NCI-H1436 treated with DMSO at 0.1 percent for 48 hours (cell line): ENCODE measurements at regions not wholly inside any gene's neighbourhood (a gene's known extent, or its start where the extent isn't known, plus 50 kb on each side); places are given as distances from the start of the nearest gene placed in this dataset.
"Not testable (repeated sequence)": the region's sequence is repeated elsewhere in the genome, so short reads cannot be mapped to it uniquely, and the experiment has no call there.

ENCODE experiments used
- DNase-seq: peaks from one replicate; lab custom pipeline; 2025; lab: John Stamatoyannopoulos, UW

DNA sequence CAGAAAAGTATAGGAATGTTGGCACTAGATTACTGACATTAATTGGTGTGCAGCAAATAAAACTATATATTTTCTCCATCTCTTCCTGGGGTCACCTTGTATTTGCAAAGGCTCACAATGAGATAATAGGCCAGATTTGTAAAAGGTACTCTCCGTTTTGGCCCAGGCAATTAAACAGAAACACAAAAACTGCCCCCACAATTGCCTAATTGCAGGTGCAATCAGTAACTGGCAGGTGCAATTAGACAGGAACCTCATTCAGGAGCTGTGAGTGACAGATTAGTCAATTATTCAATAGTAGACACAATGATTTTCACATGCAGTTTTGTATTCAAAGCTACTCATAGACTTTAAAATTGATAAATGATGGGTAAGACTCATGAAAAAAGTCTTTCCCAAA, 451.4 kb upstream of the ID2 start:
- no peak for DNase-seq

DNA sequence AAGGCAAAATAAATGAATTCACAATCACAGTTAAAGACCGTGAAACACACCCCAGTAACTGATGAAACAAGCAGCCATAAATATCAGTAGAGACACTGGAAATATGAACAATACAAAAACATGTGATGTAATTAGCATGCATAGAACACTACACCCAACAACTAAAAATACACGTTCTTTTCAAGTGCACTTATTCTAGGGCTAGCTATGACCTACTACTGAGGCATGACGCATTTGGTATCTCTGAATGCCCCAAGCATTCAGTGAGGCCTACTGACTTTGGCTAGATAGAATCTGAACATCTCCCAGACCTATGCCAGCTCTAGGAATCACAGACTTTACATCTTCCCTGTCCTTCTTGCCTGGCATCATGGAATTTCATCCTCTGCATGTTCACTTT, 450.0 kb upstream of the ID2 start:
- DNase-seq = no peak

DNA sequence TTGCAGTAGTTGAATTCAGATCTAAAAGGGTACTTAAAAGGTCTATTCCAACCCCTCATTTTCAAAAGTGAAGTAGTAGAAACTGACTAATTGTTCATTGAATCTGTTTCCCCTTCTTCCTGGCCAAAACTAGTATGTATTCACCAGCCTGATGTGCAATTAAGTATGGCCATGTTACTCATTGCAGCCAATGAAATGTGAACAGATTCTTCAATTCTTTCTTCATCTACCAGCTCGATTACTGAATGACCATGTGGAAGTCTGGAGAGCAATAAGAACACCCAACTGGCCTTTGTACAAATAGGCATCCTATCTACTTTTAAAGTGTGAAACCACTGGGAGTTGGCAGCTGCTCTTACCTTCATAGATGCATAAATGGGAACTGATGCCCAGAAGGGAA, 449.0 kb upstream of the ID2 start:
- no peak for DNase-seq

DNA sequence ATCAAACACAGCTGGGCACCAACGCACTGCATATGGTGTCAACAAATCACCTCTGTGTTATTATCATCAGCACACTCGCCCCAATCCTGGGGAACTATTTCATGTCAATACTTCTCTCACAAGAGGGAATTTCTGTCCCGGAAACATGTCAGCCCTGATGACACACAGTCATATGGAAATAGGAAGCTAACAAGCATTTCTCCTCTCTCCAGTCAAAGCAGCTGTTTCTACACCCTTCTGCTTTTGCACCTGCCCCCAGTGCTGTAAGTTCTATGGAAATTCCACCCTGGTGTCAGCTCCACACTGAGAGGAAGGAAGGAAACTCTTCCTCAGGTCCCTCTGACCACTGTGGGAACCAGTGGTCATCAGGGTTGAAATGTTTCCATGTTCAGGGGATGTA, 447.6 kb upstream of the ID2 start:
- DNase-seq = no peak

- no peak for DNase-seq
Measured at GRCh38 chr2:8234757-8235374, 447.0 kb upstream of the ID2 start.

- no peak for DNase-seq
Measured at GRCh38 chr2:8235419-8235818, 446.4 kb upstream of the ID2 start.

DNA sequence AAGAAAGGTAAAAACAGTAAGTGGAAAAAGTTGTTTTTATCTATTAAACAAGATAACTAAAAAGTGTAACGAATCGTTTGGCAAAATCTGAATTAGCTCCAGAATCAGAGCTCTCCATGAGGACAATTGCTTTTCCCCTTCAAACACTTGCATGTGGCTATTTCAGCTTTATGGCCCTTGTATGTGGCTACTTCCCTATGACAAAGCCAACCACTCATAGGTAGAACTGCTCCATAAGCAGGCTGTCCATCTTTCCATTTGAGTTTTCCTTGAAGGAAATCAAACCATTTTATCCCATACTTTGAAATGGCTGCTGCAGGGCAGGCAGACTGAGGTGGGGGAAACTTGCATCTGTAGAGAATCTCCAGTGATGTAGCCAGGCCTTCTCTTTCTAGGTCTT, 445.5 kb upstream of the ID2 start:
- no peak for DNase-seq

- DNase-seq = no peak
Measured at GRCh38 chr2:8238521-8239230, 443.2 kb upstream of the ID2 start.

DNA sequence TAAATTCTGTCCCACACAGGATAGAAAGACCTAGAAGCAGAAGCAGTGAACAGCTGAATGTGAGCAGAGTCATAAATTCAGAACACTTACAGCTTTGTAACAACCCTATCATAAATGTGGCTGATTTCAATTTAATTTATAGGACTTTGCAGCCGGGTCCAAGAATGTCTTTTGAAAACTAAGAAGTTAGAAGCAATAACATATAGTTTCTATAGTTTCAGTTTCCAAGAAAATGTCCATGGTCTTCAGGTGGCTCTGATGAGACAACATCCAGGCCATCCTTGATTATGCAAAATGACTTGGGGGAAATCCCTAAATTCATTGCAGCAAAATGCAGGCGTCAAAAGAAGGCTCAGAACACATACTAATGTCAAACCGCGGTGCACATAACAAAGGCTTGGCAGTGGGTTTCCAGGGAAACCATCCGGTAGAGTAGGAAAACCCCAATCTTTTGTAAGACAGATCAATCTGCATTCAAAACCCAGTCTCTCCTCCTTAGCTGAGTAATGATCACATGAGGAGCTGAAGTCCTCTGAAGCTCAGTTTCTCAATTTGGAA, 442.2 kb upstream of the ID2 start:
- no peak for DNase-seq

DNA sequence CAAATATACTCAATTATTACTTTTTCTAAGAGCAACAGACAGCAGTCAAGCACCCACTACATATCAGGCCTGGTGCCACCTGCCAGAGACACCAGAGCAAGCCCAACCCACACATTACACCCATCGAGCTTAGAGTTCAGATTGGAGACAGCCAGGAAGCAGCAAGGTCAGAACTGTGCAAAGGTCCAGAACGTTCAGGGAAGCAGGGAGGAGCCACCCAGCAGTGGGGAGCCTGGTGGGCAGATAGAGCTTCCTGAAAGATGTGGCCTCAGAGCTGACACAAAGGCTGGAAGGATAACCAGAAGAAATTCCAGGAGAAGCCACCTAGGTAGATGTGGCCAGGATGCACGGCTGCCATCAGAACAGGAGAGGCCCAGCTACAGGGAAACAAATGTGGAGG, 440.5 kb upstream of the ID2 start:
- DNase-seq = no peak

DNA sequence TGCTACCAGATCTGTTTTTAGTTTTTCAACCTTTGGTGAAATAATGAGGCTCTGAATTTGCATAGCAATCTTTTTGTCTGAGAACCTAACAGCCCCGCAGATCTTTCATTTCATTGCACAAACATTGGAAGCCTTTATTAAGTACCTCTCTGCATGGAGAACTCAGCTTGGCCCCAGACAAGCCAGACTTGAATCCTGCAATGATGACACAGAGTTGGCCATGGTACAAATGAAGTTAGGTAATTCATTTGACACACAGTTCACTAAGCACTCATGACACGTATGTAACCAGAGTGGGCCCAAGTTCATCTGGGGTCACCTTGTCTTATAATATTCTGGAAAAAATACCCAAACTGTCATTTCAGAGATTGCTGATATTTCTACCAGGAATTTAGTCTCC, 439.1 kb upstream of the ID2 start:
- no peak for DNase-seq

- DNase-seq = no peak
Measured at GRCh38 chr2:8243748-8244400, 438.0 kb upstream of the ID2 start.

DNA sequence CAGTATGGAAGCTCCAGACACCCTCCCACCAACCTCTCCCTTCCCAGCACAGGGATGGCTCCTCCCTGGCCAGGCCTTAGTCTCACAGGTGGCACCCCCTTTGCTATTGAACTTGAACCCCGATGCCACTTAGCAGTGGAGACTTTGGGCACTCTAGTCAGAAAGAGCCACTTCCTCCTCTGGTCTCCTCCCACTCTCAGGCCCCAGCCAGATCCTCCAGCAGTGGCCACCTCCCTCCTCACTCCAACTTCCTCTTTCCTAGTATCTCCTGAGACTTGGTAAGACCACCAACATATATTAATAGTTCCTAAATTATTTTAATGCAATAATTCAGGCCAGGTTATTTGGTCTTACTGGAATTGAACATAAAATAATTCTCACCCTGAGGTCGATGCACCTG, 437.2 kb upstream of the ID2 start:
- DNase-seq = no peak

DNA sequence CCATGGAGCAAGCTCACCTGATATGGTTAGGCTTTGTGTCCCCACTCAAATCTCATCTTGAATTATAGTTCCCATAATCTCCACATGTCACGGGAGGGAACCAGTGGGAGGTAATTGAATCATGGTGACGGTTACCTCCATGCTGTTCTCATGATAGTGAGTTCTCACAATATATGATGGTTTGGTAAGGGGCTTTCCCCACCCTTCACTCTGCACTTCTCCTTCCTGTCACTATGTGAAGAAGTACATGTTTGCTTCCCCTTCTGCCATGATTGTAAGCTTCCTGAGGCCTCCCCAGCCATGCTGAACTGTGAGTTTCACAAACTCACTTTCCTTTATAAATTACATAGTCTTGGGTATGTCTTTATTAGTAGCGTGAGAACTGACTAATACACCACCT, 435.7 kb upstream of the ID2 start:
- DNase-seq = no peak

DNA sequence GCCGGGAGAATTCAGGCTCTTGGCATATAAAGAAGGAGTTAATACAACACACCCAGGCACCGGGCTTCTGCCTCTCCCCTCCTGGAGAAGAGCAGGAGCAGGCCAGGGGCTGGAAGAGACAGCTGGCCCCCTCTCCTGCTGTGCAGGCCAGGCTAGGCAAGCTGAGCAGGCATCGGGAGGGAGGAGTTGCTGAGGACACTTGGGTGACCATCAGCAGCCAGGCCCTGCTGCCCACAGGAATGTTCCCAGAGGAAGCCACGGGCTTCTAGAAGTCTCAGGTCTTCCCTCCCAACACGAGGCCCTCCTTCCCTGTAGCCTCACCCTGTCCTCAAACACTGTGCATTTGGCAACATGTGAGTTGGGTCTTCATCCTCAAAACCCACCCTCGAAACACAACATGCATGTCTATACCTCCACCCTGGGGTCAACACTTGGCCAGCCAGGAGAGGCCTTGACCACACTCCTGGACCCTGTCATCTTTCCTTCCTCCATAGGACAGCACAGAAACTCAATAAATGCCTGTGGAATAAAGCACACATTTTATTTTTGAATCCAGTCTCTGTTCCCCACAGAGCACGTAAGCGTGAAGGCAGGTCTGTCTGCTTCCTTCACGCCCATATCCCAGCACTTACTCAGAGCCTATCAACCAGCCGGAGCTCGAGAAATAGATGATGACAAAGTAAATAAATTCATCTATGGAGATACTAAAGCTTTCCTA, 433.8 kb upstream of the ID2 start:
- no peak for DNase-seq

DNA sequence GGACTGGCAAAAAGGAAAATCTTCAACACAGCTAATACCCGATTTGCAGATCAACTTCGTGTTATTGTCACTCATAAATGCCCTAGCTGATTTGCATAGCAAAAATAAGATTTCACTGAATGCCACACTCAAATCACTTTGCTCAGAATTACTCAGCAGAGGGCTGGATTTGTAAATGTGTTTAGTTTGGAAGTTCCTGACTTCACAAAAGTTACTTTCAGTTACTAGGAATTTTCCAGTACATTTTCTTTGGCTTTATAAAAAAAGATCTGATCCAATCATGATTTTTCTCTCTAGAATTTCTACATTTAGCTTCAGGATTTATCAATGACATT, 433.3 kb upstream of the ID2 start:
- no peak for DNase-seq

GRCh38 chr2:8249141-8249540, 432.7 kb upstream of the ID2 start:
- DNase-seq = no peak

DNA sequence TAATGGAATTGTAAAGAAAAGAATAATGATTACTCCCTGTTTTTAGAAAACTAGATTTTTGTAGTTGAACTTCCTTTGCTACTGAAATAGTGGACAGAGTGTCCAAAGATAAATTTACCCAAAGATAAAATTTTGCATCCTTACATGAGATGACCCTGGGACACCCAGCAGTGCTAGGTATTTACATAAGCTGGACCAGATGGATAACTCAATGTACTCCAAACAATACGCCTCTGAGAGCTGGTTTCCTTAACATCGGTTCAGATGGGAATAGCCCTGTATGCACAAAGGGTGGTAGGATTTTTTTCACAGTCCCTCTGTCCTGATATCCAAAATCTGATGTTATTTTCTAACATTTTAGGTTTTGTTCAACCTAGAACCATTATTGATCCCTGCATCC, 432.1 kb upstream of the ID2 start:
- no peak for DNase-seq

GRCh38 chr2:8250290-8250689, 431.6 kb upstream of the ID2 start:
- not testable (repeated sequence) for DNase-seq

- DNase-seq = no peak
Measured at GRCh38 chr2:8251291-8251690, 430.6 kb upstream of the ID2 start.

- no peak for DNase-seq
Measured at GRCh38 chr2:8251856-8252255, 430.0 kb upstream of the ID2 start.

- DNase-seq = no peak
Measured at GRCh38 chr2:8252997-8253694, 428.7 kb upstream of the ID2 start.
